ENCODE measurements at regions not wholly inside any gene's neighbourhood (a gene's known extent, or its start where the extent isn't known, plus 50 kb on each side); places are given as distances from the start of the nearest gene placed in this dataset.

DNA sequence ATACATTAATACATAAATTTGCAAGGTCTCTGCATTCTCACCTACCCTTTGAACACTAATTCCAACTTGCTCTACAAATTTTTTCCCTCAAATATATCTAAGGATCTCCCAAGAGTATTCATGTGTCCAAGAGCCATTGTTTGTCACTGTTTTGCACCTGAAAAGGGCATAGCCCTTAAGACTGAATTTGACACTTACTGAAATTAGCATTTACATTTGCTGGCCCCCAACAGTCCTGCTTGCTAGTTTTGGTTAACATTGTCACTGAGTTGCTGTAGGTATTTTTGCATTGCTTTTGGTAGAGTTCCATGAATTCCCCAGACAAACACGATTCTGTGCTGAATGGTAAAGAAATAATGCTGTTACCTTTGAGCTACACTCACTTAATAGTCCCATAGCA lies 57.3 kb downstream of the KCNA4 start:
- Histone ChIP-seq H3K27me3 (ENCODE audit: insufficient read depth, low read length) (no peaks in the 10 kb centered on the region), H3K18ac (ENCODE audit: low read length) (no peak overlapping the region), H2AFZ (ENCODE audit: insufficient read depth, low read length, poor library complexity) (no peak overlapping the region), H3K14ac (ENCODE audit: low read length) (no peak overlapping the region), H2BK5ac (ENCODE audit: low read depth, low read length, poor library complexity) (no peak overlapping the region), H3K36me3 (ENCODE audit: control insufficient read depth in 1 of 2, insufficient read depth in 2 of 2, low read length in 2 of 2) (no peaks in the 10 kb centered on the region), H3K4me3 (ENCODE audit: low read depth, low read length) (no peak overlapping the region), H4K91ac (ENCODE audit: low read depth, low read length) (no peak overlapping the region), H3K9me3 (ENCODE audit: insufficient read depth, low read depth, low read length) (no peaks in the 10 kb centered on the region), H3K79me2 (ENCODE audit: control insufficient read depth, insufficient read depth, low read length, poor library complexity) (no peaks in the 10 kb centered on the region), H3K4me2 (ENCODE audit: low read length) (no peak overlapping the region), H2BK12ac (ENCODE audit: low read length) (no peak overlapping the region), H4K8ac (ENCODE audit: low read depth, low read length) (no peak overlapping the region), H4K12ac (ENCODE audit: low read depth, low read length) (no peak overlapping the region), H2BK120ac (ENCODE audit: insufficient read depth, low read length, poor library complexity) (no peak overlapping the region), H3K4ac (ENCODE audit: low read depth, low read length) (no peak overlapping the region), H3K27ac (ENCODE audit: low read depth, low read length) (no peak overlapping the region), H3K23ac (ENCODE audit: low read length) (no peak overlapping the region), H2AK5ac (ENCODE audit: low read length) (no peak overlapping the region), H3K9ac (ENCODE audit: low read length) (no peak overlapping the region), H3K79me1 (ENCODE audit: low read length) (no peaks in the 10 kb centered on the region), H3K4me1 (ENCODE audit: control insufficient read depth in 1 of 2, insufficient read depth in 2 of 2, low read length in 2 of 2) (no peaks in the 10 kb centered on the region)
- no peak for DNase-seq
- no CpG with 5 or more reads among the region's 1 CpG for WGBS (ENCODE audit: extremely low coverage, insufficient coverage, insufficient read length)

DNA sequence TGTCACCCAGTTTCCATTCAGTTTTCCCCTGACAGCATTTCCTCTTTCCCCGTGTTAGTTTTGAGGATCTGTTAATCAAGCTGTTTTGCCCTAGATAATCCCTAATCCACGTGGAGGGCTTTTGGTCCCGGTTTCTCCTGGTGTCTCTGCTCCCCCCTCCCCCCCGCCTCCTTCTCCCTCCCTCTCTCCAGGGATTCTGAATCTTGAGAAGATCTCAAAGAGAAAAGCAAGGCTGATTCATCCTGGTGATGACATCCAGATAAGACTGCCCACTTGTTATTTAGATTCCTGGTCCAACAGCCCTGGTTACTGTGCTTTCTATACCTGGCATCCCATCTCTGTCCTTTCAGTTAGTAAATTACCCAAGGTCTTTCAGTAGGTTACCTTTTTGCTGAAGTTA lies 59.4 kb downstream of the KCNA4 start:
- Histone ChIP-seq H3K4ac (ENCODE audit: low read depth, low read length) (no peak overlapping the region), H4K91ac (ENCODE audit: low read depth, low read length) (no peak overlapping the region), H3K79me2 (ENCODE audit: control insufficient read depth, insufficient read depth, low read length, poor library complexity) (no peaks in the 10 kb centered on the region), H3K27ac (ENCODE audit: low read depth, low read length) (no peak overlapping the region), H3K9ac (ENCODE audit: low read length) (no peak overlapping the region), H3K36me3 (ENCODE audit: control insufficient read depth in 1 of 2, insufficient read depth in 2 of 2, low read length in 2 of 2) (no peaks in the 10 kb centered on the region), H3K14ac (ENCODE audit: low read length) (no peak overlapping the region), H3K4me2 (ENCODE audit: low read length) (no peak overlapping the region), H4K12ac (ENCODE audit: low read depth, low read length) (no peak overlapping the region), H3K79me1 (ENCODE audit: low read length) (no peaks in the 10 kb centered on the region), H3K23ac (ENCODE audit: low read length) (no peak overlapping the region), H3K27me3 (ENCODE audit: insufficient read depth, low read length) (no peaks in the 10 kb centered on the region), H2BK120ac (ENCODE audit: insufficient read depth, low read length, poor library complexity) (no peak overlapping the region), H4K8ac (ENCODE audit: low read depth, low read length) (no peak overlapping the region), H3K9me3 (ENCODE audit: insufficient read depth, low read depth, low read length) (no peaks in the 10 kb centered on the region), H2BK5ac (ENCODE audit: low read depth, low read length, poor library complexity) (no peak overlapping the region), H2BK12ac (ENCODE audit: low read length) (no peak overlapping the region), H3K18ac (ENCODE audit: low read length) (no peak overlapping the region), H3K4me1 (ENCODE audit: control insufficient read depth in 1 of 2, insufficient read depth in 2 of 2, low read length in 2 of 2) (no peaks in the 10 kb centered on the region), H2AFZ (ENCODE audit: insufficient read depth, low read length, poor library complexity) (no peak overlapping the region), H2AK5ac (ENCODE audit: low read length) (no peak overlapping the region), H3K4me3 (ENCODE audit: low read depth, low read length) (no peak overlapping the region)
- no CpG with 5 or more reads among the region's 4 CpGs for WGBS (ENCODE audit: extremely low coverage, insufficient coverage, insufficient read length)
- DNase-seq = no peak

DNA sequence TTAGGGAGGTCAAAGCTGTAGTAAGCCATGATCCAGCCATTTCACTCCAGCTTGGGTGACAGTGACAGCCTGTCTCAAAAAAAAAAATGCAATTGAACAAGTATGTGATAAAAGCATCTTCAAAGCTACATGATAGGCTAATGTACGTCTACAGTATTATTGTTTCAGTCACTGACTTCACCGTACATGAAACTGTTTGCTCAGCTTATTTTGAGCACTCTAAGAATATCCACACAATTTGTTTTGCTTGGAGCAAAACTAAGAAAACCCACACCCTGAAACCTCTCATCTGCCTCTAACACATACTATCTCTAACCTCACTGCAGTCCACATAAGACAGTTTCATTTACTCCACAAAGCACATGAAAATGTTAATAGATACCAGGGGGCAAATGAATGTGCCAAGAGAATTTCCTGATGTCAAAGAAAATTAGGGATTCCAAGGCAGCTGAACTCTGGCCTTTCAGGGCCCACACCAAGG lies 60.7 kb downstream of the KCNA4 start:
- H3K9ac ChIP-seq (ENCODE audit: low read length) = no peak overlapping the region
- H3K36me3 ChIP-seq (ENCODE audit: control insufficient read depth in 1 of 2, insufficient read depth in 2 of 2, low read length in 2 of 2) = no peaks in the 10 kb centered on the region
- H2AK5ac ChIP-seq (ENCODE audit: low read length) = no peak overlapping the region
- no peak for DNase-seq
- H3K14ac ChIP-seq (ENCODE audit: low read length) = no peak overlapping the region
- no peak overlapping the region for H2BK5ac ChIP-seq (ENCODE audit: low read depth, low read length, poor library complexity)
- no peaks in the 10 kb centered on the region for H3K27me3 ChIP-seq (ENCODE audit: insufficient read depth, low read length)
- no peaks in the 10 kb centered on the region for H3K4me1 ChIP-seq (ENCODE audit: control insufficient read depth in 1 of 2, insufficient read depth in 2 of 2, low read length in 2 of 2)
- no peak overlapping the region for H4K91ac ChIP-seq (ENCODE audit: low read depth, low read length)
- H3K4ac ChIP-seq (ENCODE audit: low read depth, low read length) = no peak overlapping the region
- WGBS (ENCODE audit: extremely low coverage, insufficient coverage, insufficient read length) = no CpG with 5 or more reads among the region's 2 CpGs
- no peak overlapping the region for H3K27ac ChIP-seq (ENCODE audit: low read depth, low read length)
- H4K12ac ChIP-seq (ENCODE audit: low read depth, low read length) = no peak overlapping the region
- H3K18ac ChIP-seq (ENCODE audit: low read length) = no peak overlapping the region
- no peaks in the 10 kb centered on the region for H3K79me1 ChIP-seq (ENCODE audit: low read length)
- no peak overlapping the region for H2BK12ac ChIP-seq (ENCODE audit: low read length)
- H3K4me2 ChIP-seq (ENCODE audit: low read length) = no peak overlapping the region
- H3K79me2 ChIP-seq (ENCODE audit: control insufficient read depth, insufficient read depth, low read length, poor library complexity) = no peaks in the 10 kb centered on the region
- H3K9me3 ChIP-seq (ENCODE audit: insufficient read depth, low read depth, low read length) = no peaks in the 10 kb centered on the region
- H2BK120ac ChIP-seq (ENCODE audit: insufficient read depth, low read length, poor library complexity) = no peak overlapping the region
- no peak overlapping the region for H2AFZ ChIP-seq (ENCODE audit: insufficient read depth, low read length, poor library complexity)
- no peak overlapping the region for H3K4me3 ChIP-seq (ENCODE audit: low read depth, low read length)
- H4K8ac ChIP-seq (ENCODE audit: low read depth, low read length) = no peak overlapping the region
- no peak overlapping the region for H3K23ac ChIP-seq (ENCODE audit: low read length)

DNA sequence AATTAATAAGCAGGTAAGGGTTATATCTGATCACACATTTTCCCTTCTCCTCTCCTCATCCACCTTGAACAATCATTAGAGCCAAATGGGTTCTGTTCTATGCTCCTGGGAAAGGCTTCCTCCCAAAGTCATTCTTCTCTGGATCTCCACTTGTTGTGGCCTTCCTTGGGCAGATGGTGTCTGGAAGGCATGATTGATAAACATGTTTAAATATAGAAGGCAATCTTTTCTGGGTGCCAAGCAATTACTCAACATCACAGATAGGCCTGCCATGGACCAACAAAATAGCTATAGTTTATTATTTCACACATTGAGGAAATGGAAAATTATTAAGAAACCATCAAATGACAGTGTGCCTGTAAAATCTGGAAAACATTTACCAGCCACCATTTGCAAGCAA lies 73.5 kb downstream of the KCNA4 start:
- no peak overlapping the region for H2BK120ac ChIP-seq (ENCODE audit: insufficient read depth, low read length, poor library complexity)
- H3K79me1 ChIP-seq (ENCODE audit: low read length) = no peaks in the 10 kb centered on the region
- no peak overlapping the region for H3K9ac ChIP-seq (ENCODE audit: low read length)
- H4K12ac ChIP-seq (ENCODE audit: low read depth, low read length) = no peak overlapping the region
- no peaks in the 10 kb centered on the region for H3K36me3 ChIP-seq (ENCODE audit: control insufficient read depth in 1 of 2, insufficient read depth in 2 of 2, low read length in 2 of 2)
- H3K79me2 ChIP-seq (ENCODE audit: control insufficient read depth, insufficient read depth, low read length, poor library complexity) = no peaks in the 10 kb centered on the region
- no peak overlapping the region for H2BK12ac ChIP-seq (ENCODE audit: low read length)
- H4K8ac ChIP-seq (ENCODE audit: low read depth, low read length) = no peak overlapping the region
- H3K4me1 ChIP-seq (ENCODE audit: control insufficient read depth in 1 of 2, insufficient read depth in 2 of 2, low read length in 2 of 2) = no peaks in the 10 kb centered on the region
- no peak overlapping the region for H3K27ac ChIP-seq (ENCODE audit: low read depth, low read length)
- H2AFZ ChIP-seq (ENCODE audit: insufficient read depth, low read length, poor library complexity) = no peak overlapping the region
- no peak overlapping the region for H3K14ac ChIP-seq (ENCODE audit: low read length)
- H3K18ac ChIP-seq (ENCODE audit: low read length) = no peak overlapping the region
- H3K23ac ChIP-seq (ENCODE audit: low read length) = no peak overlapping the region
- no peaks in the 10 kb centered on the region for H3K27me3 ChIP-seq (ENCODE audit: insufficient read depth, low read length)
- no peak overlapping the region for H2BK5ac ChIP-seq (ENCODE audit: low read depth, low read length, poor library complexity)
- no peak overlapping the region for H3K4ac ChIP-seq (ENCODE audit: low read depth, low read length)
- H3K4me3 ChIP-seq (ENCODE audit: low read depth, low read length) = no peak overlapping the region
- DNase-seq = no peak
- H3K4me2 ChIP-seq (ENCODE audit: low read length) = no peak overlapping the region
- no peaks in the 10 kb centered on the region for H3K9me3 ChIP-seq (ENCODE audit: insufficient read depth, low read depth, low read length)
- no peak overlapping the region for H2AK5ac ChIP-seq (ENCODE audit: low read length)
- no peak overlapping the region for H4K91ac ChIP-seq (ENCODE audit: low read depth, low read length)

All from trophoblast cell (in vitro differentiated cells and primary cell).